Stomach smooth muscle (tissue), 2 donors: ENCODE measurements at regions not wholly inside any gene's neighbourhood (a gene's known extent, or its start where the extent isn't known, plus 50 kb on each side); places are given as distances from the start of the nearest gene placed in this dataset.

Source experiments
- H3K27ac ChIP-seq: one replicate; pipeline ENCODE4 v1.7.0; 2013; ENCODE audit warnings: mild to moderate bottlenecking, low read length, inconsistent platforms
- H3K27me3 ChIP-seq, 2 donors: one replicate each; pipeline ENCODE4 v1.7.0; 2013; ENCODE audit warnings: low read length in 2 of 2; ENCODE audit not compliant: insufficient read depth in 2 of 2, control insufficient read depth in 1 of 2
- H3K36me3 ChIP-seq, 2 donors: one replicate each; pipeline ENCODE4 v1.7.0; 2013; ENCODE audit warnings: low read length in 2 of 2; ENCODE audit not compliant: control insufficient read depth in 2 of 2, insufficient read depth in 2 of 2
- H3K4me1 ChIP-seq: one replicate; pipeline ENCODE4 v1.7.0; 2013; ENCODE audit warnings: low read length; ENCODE audit not compliant: control insufficient read depth, insufficient read depth
- H3K4me3 ChIP-seq, 2 donors: one replicate each; pipeline ENCODE4 v1.7.0; 2013; ENCODE audit warnings: low read length in 2 of 2
- H3K9ac ChIP-seq, 2 donors: one replicate each; pipeline ENCODE4 v1.7.0; 2013; ENCODE audit warnings: low read length in 2 of 2, mild to moderate bottlenecking in 1 of 2
- H3K9me3 ChIP-seq, 2 donors: one replicate each; pipeline ENCODE4 v1.7.0; 2013; ENCODE audit warnings: low read length in 2 of 2; ENCODE audit not compliant: control insufficient read depth in 2 of 2
- donor health status: healthy.
- donor health status: Pancreatic carcinoma.

DNA sequence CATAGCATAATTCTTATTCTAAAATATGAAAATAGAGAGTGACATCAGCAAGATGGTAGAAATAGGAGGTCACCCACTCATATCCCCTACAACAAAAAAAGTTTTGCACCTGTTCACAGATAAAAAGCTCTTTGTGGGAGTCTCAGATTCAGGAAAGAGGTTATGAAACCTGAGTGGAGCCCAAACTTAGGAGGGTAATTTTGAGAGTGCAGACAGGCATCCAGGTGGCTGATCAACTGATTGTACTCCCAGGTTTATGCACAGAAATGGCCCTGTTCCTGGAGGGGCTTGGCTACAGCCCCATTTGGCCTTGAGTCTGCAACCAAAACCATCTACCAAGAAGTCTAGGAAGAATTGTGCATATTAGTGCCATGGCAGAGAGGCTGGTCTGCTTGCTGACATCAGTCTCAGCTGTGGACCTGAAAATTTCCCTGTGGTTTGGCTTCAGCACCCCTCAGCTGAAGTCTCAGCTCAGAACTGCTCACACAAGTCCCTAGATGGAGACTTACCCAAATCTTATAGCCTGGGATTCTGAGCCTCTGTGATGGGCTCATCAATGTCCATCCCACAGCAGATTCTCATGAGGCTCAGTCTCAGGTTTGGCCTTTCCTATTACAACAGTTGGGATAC lies 291.6 kb downstream of the IL20RB start:
- Histone ChIP-seq H3K4me1 (no peaks in the 10 kb centered on the region), H3K4me3 (no peak overlapping the region), H3K9ac (no peak overlapping the region)

DNA sequence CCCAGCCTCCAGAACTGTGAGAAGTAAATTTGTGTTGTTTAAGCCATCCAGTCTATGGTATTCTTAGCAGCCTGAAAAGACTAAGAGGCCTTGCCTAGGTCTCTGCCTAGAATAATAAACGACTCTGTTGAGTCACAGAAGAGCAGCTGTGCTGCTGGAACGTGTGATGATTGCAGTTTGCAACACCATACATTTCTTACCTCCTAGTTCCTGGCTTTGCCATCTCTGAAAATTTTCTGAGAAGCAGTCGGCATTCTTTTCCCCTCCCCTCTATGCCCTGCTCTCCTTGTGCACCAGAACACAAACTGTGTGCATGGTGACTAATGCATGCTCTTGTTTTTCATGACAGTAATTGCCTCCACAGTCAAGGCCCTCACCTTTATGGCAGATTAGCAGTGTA lies 301.3 kb downstream of the IL20RB start:
- peaks cover 2% of the 10 kb centered on the region for H3K4me1 ChIP-seq
- no peak overlapping the region for H3K9ac ChIP-seq
- peaks cover 0 to under 1% of the 10 kb centered on the region in 2 donors for H3K9me3 ChIP-seq
- no peak overlapping the region for H3K4me3 ChIP-seq
- no peaks in the 10 kb centered on the region for H3K36me3 ChIP-seq
- H3K27ac ChIP-seq = no peak overlapping the region
- no peaks in the 10 kb centered on the region for H3K27me3 ChIP-seq

More for the DNA sequence above, 291.6 kb downstream of the IL20RB start:
- Histone ChIP-seq H3K27ac (no peak overlapping the region), H3K9me3 (peaks cover 0 to 13% of the 10 kb centered on the region in 2 donors), H3K36me3 (no peaks in the 10 kb centered on the region), H3K27me3 (no peaks in the 10 kb centered on the region)

DNA sequence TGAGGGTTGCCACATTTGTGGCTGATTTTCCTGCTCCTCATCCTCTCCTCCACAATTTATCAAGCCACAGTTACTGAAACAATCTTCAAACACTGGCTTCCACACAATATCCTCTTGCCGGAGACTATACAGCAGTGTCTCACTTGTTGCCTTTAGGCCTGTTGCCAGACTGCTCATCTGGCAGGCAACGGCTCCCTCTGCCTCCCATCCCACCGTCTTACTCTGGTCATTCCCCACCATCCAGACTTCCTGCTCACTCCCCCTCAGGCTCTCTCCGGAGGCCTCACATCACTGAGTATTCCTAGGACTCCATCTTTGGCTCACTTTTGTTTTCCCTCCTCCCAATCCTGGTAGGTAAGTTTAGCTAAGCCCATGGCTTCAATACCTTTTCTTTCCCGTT lies 301.9 kb downstream of the IL20RB start:
- H3K9me3 ChIP-seq = no peaks in the 10 kb centered on the region
- H3K27me3 ChIP-seq = no peaks in the 10 kb centered on the region
- H3K27ac ChIP-seq = no peak overlapping the region
- no peaks in the 10 kb centered on the region for H3K36me3 ChIP-seq
- no peak overlapping the region for H3K4me3 ChIP-seq
- H3K4me1 ChIP-seq = peaks cover 8% of the 10 kb centered on the region
- H3K9ac ChIP-seq = no peak overlapping the region

DNA sequence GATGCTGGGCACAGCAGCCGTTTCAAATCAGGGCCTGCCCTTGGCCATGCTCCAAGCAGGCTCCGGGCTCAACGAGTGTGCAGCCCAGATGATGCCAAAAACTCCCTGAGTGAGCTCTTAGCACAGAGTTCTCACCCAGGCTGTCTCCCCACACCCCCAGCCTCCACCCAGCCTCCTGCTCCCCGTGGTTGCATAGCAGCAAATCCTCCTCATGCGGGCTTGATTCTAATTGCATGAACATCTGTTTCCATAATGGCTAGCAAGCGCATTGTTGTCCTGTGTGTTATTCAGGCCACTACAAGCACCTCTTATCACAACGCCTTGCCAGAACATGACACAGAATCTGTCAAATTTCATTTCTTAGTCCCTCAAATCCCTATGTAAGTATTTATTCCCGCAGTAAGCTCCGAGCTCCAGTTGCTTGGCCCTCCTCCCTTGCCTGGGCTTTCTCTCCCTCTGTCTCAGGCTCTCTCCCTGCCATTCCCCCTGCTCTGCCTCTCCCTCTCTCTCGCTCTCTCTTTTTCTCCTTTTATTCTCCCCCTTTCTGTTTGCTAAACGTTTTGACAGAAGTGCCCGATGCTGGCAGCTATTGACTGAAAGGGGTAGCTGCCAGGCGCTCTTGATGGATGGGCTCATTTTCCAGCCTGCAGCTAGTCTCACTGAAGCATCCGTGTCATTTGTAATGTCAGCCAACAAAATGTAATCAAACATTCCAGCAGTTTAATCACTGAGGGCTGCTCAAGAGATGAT lies 306.5 kb downstream of the IL20RB start:
- Histone ChIP-seq H3K4me1 (peaks cover 8% of the 10 kb centered on the region), H3K36me3 (no peaks in the 10 kb centered on the region), H3K4me3 (peak overlapping the region in 1 of 2 donors; percentile 31), H3K27me3 (no peaks in the 10 kb centered on the region), H3K9me3 (no peaks in the 10 kb centered on the region), H3K27ac (no peak overlapping the region), H3K9ac (no peak overlapping the region)

DNA sequence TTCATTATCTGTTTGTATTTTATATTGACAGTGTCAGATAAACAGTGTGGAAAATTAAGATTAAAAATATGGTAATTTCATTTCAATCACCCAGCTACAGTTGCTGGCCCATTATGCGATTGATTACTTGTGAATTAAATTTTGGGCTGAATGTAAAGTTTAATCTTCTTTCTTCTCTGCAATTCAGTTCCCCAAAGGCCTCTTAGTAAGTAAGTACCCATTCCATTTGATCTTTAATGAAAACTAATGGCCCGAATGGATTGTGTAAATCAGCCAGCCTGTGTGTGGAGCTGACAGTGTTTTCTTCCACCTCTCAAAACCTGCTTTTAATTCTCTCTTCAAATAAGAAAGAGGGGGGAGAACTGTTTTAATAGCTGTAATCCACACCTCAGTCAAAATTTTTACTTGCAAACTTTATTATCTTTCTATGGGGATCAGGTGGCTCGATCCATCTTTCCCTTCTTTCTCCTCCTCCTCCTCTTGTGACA lies 307.1 kb downstream of the IL20RB start:
- Histone ChIP-seq H3K4me3 (no peak overlapping the region), H3K36me3 (no peaks in the 10 kb centered on the region), H3K9me3 (no peaks in the 10 kb centered on the region), H3K9ac (no peak overlapping the region), H3K27me3 (no peaks in the 10 kb centered on the region), H3K27ac (no peak overlapping the region), H3K4me1 (peaks cover 8% of the 10 kb centered on the region)

DNA sequence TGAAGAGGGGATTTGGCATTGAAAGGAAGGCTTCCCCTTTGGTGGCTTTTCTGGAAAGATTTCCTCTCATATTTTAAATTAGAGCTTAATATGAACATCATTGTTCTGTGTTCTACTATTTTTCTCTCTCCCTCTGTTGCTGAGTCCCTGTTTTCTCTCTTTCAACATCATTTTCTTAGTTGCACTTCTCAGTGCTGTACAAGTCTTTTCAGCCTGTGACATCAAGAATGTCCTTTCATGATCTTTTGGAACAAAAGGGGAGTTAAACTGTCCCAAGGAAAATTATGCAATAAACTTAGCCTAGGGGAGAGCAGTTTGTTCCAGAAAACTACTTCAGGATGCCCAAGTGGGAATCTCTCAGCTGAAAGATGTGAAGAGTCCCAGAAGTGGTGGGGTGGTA lies 325.1 kb downstream of the IL20RB start:
- Histone ChIP-seq H3K27ac (no peak overlapping the region), H3K9ac (no peak overlapping the region), H3K36me3 (no peaks in the 10 kb centered on the region), H3K9me3 (no peaks in the 10 kb centered on the region), H3K4me1 (no peaks in the 10 kb centered on the region), H3K27me3 (no peaks in the 10 kb centered on the region), H3K4me3 (no peak overlapping the region)

DNA sequence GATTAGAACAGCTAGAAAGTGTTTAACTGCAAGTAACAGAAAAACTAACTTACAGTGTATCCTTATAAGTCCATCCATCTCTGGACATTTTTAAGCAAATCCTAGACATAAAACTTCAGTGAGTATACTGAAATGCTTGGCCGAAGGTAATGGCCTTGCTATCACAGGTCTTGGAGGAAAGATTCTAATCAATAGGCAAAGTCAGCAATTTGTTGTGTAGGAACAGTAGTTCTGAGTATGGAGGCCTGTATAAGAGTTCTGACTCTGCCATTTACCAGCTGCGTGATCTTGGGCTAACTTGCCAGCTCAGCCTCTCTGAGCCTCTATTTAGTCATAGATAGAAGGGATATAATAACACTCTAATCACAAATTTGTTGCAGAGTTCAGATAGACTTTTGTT lies 328.1 kb downstream of the IL20RB start:
- Histone ChIP-seq H3K36me3 (no peaks in the 10 kb centered on the region), H3K9me3 (no peaks in the 10 kb centered on the region), H3K4me1 (no peaks in the 10 kb centered on the region), H3K27ac (no peak overlapping the region), H3K9ac (no peak overlapping the region), H3K27me3 (no peaks in the 10 kb centered on the region), H3K4me3 (no peak overlapping the region)

DNA sequence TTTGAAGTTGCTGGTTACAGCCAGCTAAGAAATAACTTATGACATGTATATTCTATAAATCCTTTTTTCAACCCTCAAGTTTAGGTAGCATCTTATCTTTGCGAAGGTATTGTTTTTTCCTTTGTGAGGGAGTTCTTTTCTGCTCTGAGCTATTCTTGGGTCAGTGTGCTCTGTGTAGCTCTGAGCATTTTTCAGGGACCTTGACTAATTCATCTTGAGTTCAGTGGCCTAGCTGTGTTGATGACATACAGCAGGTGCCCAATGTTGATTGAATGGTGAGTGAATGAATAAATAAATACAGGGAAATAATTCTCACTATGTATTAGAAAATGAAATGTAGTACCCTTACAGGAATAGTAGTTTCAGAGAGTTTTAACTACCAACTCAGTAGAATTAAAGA lies 335.3 kb downstream of the IL20RB start:
- Histone ChIP-seq H3K36me3 (no peaks in the 10 kb centered on the region), H3K9me3 (no peaks in the 10 kb centered on the region), H3K27me3 (no peaks in the 10 kb centered on the region), H3K9ac (no peak overlapping the region), H3K27ac (no peak overlapping the region), H3K4me3 (no peak overlapping the region), H3K4me1 (no peaks in the 10 kb centered on the region)

DNA sequence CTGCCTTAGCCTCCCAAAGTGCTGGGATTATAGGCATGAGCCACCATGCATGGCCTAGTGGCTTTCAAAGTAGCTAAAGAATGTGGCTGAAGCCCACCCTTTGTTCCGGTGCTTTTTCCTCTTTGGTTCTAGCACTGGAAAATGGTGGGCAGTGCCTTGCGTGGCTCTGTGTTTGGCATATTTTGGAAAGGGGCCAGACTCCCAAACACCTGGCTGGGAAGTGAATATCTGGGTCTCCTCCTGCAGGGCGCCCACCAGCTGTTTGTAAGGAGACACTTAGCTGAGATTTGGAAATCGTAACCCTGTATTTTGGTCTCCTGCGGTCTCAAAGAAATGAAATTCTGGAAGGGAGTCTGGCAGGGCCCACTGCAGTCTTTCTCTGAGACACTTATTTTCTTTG lies 336.4 kb downstream of the IL20RB start:
- Histone ChIP-seq H3K4me1 (no peaks in the 10 kb centered on the region), H3K9me3 (no peaks in the 10 kb centered on the region), H3K9ac (no peak overlapping the region), H3K27ac (no peak overlapping the region), H3K27me3 (no peaks in the 10 kb centered on the region), H3K36me3 (no peaks in the 10 kb centered on the region), H3K4me3 (no peak overlapping the region)

DNA sequence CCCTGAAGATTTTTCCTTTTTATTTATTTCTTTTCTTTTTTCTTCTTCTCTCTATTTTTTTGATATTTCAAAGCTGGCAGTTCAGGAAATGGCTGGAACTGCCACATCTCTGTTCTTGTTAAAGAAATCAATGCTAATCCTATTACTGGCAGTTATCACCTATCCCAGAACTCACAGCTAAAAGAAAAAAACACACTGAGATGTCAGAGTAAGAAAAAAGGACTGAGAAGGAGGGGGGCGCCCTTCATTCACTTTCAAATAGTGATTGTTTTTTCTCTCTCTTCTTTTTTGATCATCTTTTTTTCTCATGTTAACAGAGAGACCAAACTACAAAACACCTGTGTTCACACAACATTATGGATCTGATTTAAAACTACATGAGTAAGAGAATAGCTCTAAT lies 337.1 kb downstream of the IL20RB start:
- no peaks in the 10 kb centered on the region for H3K4me1 ChIP-seq
- H3K9me3 ChIP-seq = no peaks in the 10 kb centered on the region
- H3K9ac ChIP-seq = no peak overlapping the region
- H3K27me3 ChIP-seq = no peaks in the 10 kb centered on the region
- H3K4me3 ChIP-seq = no peak overlapping the region
- no peaks in the 10 kb centered on the region for H3K36me3 ChIP-seq
- H3K27ac ChIP-seq = no peak overlapping the region

DNA sequence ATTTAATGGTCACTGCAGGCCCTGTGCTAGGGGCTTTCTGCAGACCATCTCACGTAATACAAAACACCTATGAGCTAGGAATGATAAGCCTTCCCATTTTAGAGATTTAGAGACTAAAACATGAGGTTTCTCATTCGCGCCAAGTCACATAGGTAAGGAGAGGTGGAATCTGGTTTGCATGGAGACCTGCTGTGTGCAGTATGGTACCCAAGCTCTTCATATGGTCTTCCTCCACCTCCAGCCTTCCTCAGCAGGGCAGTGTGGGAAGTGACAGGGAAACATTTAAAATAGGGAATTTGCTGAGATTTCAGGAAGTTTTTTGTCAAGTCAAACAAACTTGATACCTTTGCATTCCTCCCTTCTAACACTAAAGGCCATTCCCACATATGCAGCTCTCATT lies 337.6 kb downstream of the IL20RB start:
- Histone ChIP-seq H3K27ac (no peak overlapping the region), H3K9me3 (no peaks in the 10 kb centered on the region), H3K27me3 (no peaks in the 10 kb centered on the region), H3K4me1 (no peaks in the 10 kb centered on the region), H3K4me3 (no peak overlapping the region), H3K36me3 (no peaks in the 10 kb centered on the region), H3K9ac (no peak overlapping the region)
